Esophagus squamous epithelium (tissue), 4 donors: ENCODE measurements at regions not wholly inside any gene's neighbourhood (a gene's known extent, or its start where the extent isn't known, plus 50 kb on each side); places are given as distances from the start of the nearest gene placed in this dataset.

Source experiments
- CTCF ChIP-seq, 6 experiments: fragments of 450-650 bp in 4 of 6; fragments of 200-600 bp in 2 of 6; sonication (generic) in 2 of 6; IDR thresholded peaks; one replicate each; pipeline ENCODE4 v1.5.1; 2016 to 2019; ENCODE audit warnings: antibody characterized with exemption in 6 of 6, mild to moderate bottlenecking in 4 of 6, moderate library complexity in 4 of 6
- POLR2A ChIP-seq, 4 donors: fragments of 450-650 bp; IDR thresholded peaks; one replicate each; pipeline ENCODE4 v1.6.1; 2017; ENCODE audit warnings: antibody characterized with exemption in 4 of 4, mild to moderate bottlenecking in 4 of 4, moderate library complexity in 3 of 4

DNA sequence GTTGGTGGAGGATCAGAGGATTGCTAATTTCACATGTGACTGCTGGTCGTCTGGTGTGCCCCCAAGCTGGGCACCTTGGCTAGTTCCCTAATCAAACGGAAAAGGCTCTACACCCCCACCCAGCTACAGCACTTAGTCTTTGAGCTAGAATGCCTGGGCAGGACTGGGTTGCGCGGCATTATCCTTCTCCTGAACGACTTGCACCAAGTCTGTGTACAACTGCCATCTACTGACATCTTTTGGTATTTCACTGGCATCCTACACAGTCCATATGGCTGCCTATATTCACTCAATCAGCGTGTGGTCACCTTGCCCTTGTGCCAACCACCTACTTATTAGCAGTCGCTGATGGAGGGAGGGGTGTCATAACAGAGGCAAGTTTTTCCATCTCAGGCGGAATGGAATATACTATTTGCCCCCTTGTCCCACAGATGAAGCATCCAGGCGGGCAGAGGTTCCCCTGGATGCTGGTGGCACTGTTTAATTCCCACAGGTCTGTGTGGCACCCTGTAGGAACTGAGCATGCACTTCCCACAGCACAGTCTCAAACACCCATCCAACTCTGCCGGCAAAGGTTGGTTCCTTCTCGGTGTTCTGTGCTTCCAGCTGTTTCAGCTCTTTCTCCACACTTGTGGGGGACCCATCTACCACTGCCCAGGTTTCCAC lies 150.1 kb downstream of the OSTF1 start:
- peak in 5 of 6 experiments; percentile 60 to 89 (median 80) for TF ChIP-seq CTCF (IDR thresholded peaks at IDR 0.05)
- TF ChIP-seq POLR2A (IDR thresholded peaks at IDR 0.05): no peak
